OCI-LY3 (cell line): ENCODE measurements at regions not wholly inside any gene's neighbourhood (a gene's known extent, or its start where the extent isn't known, plus 50 kb on each side); places are given as distances from the start of the nearest gene placed in this dataset.
A peak's percentile ranks its signal among the peaks of the same experiment; 100 is the strongest.

Experiments used
- H2AFZ ChIP-seq: fragments of 200-600, 300-600 bp; shearing (Covaris generic); 2 replicates; pipeline ENCODE4 v1.6.0; 2014; ENCODE audit warnings: antibody characterized with exemption, low read depth, low read length
- H3K27ac ChIP-seq: fragments of 200-600, 300-600 bp; sonication (generic); 2 replicates; pipeline ENCODE4 v1.5.1; 2014; ENCODE audit warnings: mild to moderate bottlenecking, low read length, moderate library complexity, mixed read lengths
- H3K27me3 ChIP-seq: fragments of 200-600, 300-600 bp; sonication (generic); 2 replicates; pipeline ENCODE4 v1.6.1; 2014; ENCODE audit warnings: low read depth, low read length, mixed read lengths
- H3K36me3 ChIP-seq: fragments of 200-600, 300-600 bp; sonication (generic); replicated peaks from 2 replicates; pipeline ENCODE3; 2014; ENCODE audit warnings: low read depth, low read length, mixed read lengths
- H3K4me1 ChIP-seq: fragments of 300-600, 200-600 bp; sonication (generic); 2 replicates; pipeline ENCODE4 v1.6.1; 2014; ENCODE audit warnings: low read length, mixed read lengths
- H3K4me2 ChIP-seq: fragments of 200-600, 300-600 bp; sonication (generic); 2 replicates; pipeline ENCODE4 v1.6.1; 2014; ENCODE audit warnings: low read length, mixed read lengths
- H3K4me3 ChIP-seq: fragments of 300-600, 200-600 bp; sonication (generic); 2 replicates; pipeline ENCODE4 v1.5.1; 2014; ENCODE audit warnings: antibody characterized with exemption, mild to moderate bottlenecking, low read length, moderate library complexity
- H3K79me2 ChIP-seq: fragments of 300-600, 200-600 bp; shearing (Covaris generic); 2 replicates; pipeline ENCODE4 v1.6.1; 2014; ENCODE audit warnings: mild to moderate bottlenecking, low read length, mixed read lengths
- H3K9ac ChIP-seq: fragments of 300-600, 200-600 bp; shearing (Covaris generic); 2 replicates; pipeline ENCODE4 v1.6.0; 2014; ENCODE audit warnings: mild to moderate bottlenecking, low read length, moderate library complexity
- H3K9me3 ChIP-seq: fragments of 200-600, 300-600 bp; shearing (Covaris generic); 2 replicates; pipeline ENCODE4 v1.6.1; 2014; ENCODE audit warnings: low read length, mixed read lengths; ENCODE audit not compliant: insufficient read depth
- H4K20me1 ChIP-seq: fragments of 200-600, 300-600 bp; sonication (generic); 2 replicates; pipeline ENCODE4 v1.6.1; 2016; ENCODE audit warnings: low read length, mixed read lengths; ENCODE audit not compliant: insufficient read depth
- CTCF ChIP-seq: fragments of 200-600, 300-600 bp; sonication (generic); IDR thresholded peaks from 2 replicates; pipeline ENCODE4 v1.5.1; 2014; ENCODE audit warnings: antibody characterized with exemption, low read length, low read depth
- EZH2phosphoT487 ChIP-seq: fragments of 200-600 bp; shearing (Covaris generic); IDR thresholded peaks from 2 replicates; pipeline ENCODE4 v1.6.1; 2018; ENCODE audit warnings: antibody characterized with exemption, mixed run types, low read depth

GRCh38 chr18:41025666-41026065 is 929.4 kb upstream of the PIK3C3 start:
- Histone ChIP-seq H3K9me3 (no peaks in the 10 kb centered on the region), H2AFZ (no peak overlapping the region), H3K27ac (no peak overlapping the region), H3K4me3 (no peak overlapping the region), H3K36me3 (no peaks in the 10 kb centered on the region), H4K20me1 (no peaks in the 10 kb centered on the region), H3K4me1 (peaks cover 11% of the 10 kb centered on the region), H3K27me3 (no peaks in the 10 kb centered on the region), H3K9ac (no peak overlapping the region), H3K79me2 (no peaks in the 10 kb centered on the region), H3K4me2 (no peak overlapping the region)
- TF ChIP-seq EZH2phosphoT487 (no peak), CTCF (no peak)

- no peaks in the 10 kb centered on the region for H3K36me3 ChIP-seq
- peaks cover 11% of the 10 kb centered on the region for H3K4me1 ChIP-seq
- no peaks in the 10 kb centered on the region for H3K27me3 ChIP-seq
- H3K4me2 ChIP-seq, result no peak overlapping the region
- TF ChIP-seq EZH2phosphoT487, result no peak
- no peak for TF ChIP-seq CTCF
- no peaks in the 10 kb centered on the region for H3K79me2 ChIP-seq
- H3K9ac ChIP-seq, result no peak overlapping the region
- no peak overlapping the region for H3K27ac ChIP-seq
- H3K9me3 ChIP-seq, result no peaks in the 10 kb centered on the region
- no peak overlapping the region for H2AFZ ChIP-seq
- no peak overlapping the region for H3K4me3 ChIP-seq
- H4K20me1 ChIP-seq, result no peaks in the 10 kb centered on the region
Measured at GRCh38 chr18:41024792-41025191, 930.2 kb upstream of the PIK3C3 start.

- TF ChIP-seq EZH2phosphoT487, result no peak
- no peak; the same call in 1 of the 2 replicates for TF ChIP-seq CTCF
- no peak overlapping the region for H3K27ac ChIP-seq
Measured at GRCh38 chr18:41022484-41022883, 932.5 kb upstream of the PIK3C3 start.

GRCh38 chr18:41021089-41021488 is 933.9 kb upstream of the PIK3C3 start:
- TF ChIP-seq EZH2phosphoT487 (no peak), CTCF (no peak)
- Histone ChIP-seq H3K79me2 (no peaks in the 10 kb centered on the region), H3K4me2 (no peak overlapping the region), H3K27me3 (no peaks in the 10 kb centered on the region), H3K27ac (no peak overlapping the region), H3K9me3 (no peaks in the 10 kb centered on the region), H3K9ac (no peak overlapping the region), H4K20me1 (no peaks in the 10 kb centered on the region), H3K4me3 (no peak overlapping the region), H3K36me3 (no peaks in the 10 kb centered on the region), H2AFZ (0 out of 2 replicates have a peak overlapping the region, but pooled peaks have one; percentile 0), H3K4me1 (peaks cover 9% of the 10 kb centered on the region)

More at GRCh38 chr18:41022484-41022883, 932.5 kb upstream of the PIK3C3 start:
- Histone ChIP-seq H3K79me2 (no peaks in the 10 kb centered on the region), H3K4me3 (no peak overlapping the region), H3K4me1 (peaks cover 11% of the 10 kb centered on the region), H4K20me1 (no peaks in the 10 kb centered on the region), H3K36me3 (no peaks in the 10 kb centered on the region), H3K9me3 (no peaks in the 10 kb centered on the region), H3K27me3 (no peaks in the 10 kb centered on the region), H2AFZ (peak overlapping the region; percentile 37), H3K9ac (no peak overlapping the region), H3K4me2 (peak overlapping the region; percentile 6; the same call in 1 of the 2 replicates)
